DMS153 treated with DMSO at 0.1 percent for 48 hours (cell line): ENCODE measurements at regions not wholly inside any gene's neighbourhood (a gene's known extent, or its start where the extent isn't known, plus 50 kb on each side); places are given as distances from the start of the nearest gene placed in this dataset.
"Not testable (repeated sequence)": the region's sequence is repeated elsewhere in the genome, so short reads cannot be mapped to it uniquely, and the experiment has no call there.

Experiments
- DNase-seq: peaks from one replicate; lab custom pipeline; 2025; ENCODE audit not compliant: unreplicated experiment; lab: John Stamatoyannopoulos, UW

DNA sequence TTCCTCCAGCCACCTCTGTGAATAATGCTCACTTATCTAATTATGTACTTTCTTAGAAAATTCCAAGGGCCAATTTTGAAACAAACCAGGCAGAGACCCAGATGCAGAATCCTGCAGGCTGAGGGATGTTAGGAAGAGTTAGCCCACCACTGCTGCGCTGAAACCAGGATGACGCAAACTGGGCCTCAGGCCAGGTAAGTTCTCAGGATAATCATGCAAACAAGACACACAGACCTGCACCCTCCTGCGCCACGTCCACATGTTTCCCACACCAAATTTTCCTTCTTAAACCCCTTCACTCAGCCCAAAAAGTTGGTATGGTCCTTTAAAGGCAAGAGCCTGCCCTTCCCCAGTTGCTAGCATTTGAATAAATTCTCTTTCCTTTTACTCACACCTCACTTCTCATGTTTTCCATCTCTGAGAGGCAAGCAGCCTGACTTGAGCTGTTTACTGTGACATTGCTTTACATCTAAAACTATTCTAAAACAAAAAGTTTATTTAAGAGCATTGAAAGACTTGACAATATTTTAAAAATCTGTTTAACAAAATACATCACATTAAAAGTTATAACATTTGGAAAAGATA lies 887.1 kb downstream of the LRRIQ3 start:
- no peak for DNase-seq

DNA sequence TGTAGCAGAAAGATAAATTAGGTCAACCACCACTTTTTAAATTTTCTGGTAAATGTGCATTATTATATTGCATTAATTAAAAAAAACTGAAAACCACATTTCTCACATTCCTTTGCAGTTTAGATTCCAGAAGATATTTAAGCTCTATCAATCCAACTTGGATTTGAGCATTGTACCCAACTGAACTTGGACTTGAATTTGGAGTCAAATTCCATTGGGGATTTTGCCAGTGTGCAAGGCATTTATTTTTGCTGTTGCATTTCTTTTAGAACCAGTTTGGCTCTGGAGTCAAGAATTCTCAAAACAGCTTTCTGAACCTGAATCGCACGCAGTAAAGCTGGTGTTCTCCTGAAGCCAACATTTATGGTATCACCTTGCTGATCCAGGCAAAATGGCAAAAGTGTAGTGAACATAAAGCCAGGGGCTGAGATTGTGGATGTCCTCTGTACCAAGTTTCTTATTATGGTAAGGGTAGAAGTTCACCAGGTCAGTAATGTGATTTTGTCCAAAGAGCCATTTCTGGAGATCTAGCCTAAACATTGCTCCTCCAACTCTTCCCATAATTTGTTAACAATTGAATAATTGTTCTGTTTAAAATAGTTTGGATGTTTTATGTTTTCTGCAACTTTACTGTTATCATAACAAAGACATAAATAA lies 890.9 kb downstream of the LRRIQ3 start:
- DNase-seq, result no peak

DNA sequence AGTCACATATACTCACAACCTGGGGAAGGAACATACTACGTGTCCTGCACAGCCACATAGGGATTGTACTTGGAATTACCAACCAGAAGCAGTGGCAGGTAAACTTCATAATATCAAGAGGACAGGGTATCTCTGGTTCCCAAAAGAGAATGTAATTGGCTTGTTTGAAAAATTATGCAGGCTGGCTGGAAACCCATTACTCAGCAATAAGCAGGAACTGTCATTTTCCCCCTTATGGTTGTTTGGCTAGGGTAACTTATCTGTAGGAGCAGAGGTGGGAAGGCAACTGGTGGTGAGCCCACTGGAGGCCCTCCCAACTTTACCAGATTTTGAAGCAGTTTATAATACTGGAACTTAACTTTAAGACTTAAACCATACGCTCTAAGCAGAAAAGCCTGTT lies 924.1 kb downstream of the LRRIQ3 start:
- DNase-seq, result no peak

DNA sequence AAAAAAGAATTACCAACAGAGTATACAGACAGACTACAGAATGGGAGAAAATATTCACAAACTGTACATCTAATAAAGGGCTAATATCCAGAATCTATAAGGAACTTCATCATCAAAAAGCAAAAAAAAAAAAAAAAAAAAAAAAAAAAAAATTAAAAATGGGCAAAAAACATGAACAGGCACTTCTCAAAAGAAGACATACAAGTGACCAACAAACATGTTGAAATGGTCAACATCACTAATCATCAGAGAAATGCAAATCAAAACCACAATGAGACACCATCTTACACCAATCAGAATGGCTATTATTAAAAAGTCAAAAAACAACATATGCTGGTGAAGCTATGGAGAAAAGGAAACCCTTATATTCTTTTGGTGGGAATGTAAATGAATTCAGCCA lies 952.8 kb downstream of the LRRIQ3 start:
- DNase-seq, result not testable (repeated sequence)

- no peak for DNase-seq
Measured at GRCh38 chr1:73218995-73219546, 936.7 kb upstream of the NEGR1 start.

DNA sequence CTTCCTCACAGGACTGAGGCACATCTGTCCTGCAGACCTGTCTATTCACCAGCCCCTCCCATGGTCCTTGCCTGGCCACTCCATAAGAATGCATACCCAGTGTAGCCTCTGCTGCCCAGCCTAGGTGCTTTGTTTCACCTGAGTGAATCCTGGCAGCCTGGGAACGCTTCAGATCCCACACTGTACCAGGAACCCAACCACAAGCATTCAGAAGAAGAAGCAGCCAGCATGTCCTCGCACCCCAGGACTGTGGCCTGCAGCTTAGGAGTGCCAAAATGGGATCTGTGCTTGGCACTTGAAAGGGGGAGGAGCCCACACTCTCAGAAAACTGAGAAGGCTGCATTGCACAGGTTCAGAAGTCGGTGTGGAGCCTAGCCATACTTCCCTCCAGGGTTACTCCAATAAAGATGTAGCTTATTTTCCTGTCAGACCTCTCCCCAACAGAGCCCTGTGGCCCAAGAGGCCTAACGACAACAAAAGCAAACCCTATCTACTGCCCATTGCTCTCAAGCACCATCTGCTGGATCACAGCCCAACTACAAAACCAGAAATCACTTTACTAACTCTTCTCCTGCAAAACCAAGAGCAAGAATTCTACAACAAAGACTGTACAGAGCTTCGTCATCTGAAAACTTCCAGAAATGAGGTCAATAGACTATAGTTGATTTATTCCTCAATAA lies 923.1 kb upstream of the NEGR1 start:
- no peak for DNase-seq

DNA sequence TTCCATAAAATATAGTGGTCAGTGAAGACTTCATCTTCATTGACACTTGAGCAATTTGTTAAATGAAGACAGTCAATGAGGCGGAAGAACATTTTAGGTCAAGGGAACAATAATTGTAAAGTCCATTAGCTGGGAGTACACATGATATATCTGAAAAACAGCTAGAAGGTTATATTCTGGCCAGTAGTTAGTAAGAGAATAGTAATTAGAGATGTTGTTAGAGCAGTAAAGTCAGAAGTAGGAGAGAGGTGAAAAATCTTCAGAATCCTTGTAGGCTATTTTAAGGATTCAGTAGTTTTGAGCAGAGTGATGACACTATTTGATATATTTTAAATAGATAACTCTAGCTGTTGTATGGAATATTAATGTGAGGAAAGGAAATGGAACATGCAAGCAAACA lies 915.6 kb upstream of the NEGR1 start:
- no peak for DNase-seq

- no peak for DNase-seq
Measured at GRCh38 chr1:73194965-73195364, 912.6 kb upstream of the NEGR1 start.

DNA sequence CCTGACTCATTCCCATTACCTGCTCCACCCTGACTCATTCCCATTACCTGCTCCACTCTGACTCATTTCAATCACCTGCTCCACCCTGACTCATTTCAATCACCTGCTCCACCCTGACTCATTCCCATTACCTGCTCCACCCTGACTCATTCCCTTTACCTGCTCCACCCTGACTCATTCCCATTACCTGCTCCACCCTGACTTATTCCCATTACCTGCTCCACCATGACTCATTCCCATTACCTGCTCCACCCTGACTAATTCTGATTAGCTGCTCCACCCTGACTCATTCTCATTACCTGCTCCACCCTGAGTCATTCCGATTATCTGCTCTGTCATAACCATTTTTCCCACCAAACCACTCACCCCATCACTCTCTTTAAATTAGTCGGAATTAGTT lies 901.2 kb upstream of the NEGR1 start:
- not testable (repeated sequence) for DNase-seq

DNA sequence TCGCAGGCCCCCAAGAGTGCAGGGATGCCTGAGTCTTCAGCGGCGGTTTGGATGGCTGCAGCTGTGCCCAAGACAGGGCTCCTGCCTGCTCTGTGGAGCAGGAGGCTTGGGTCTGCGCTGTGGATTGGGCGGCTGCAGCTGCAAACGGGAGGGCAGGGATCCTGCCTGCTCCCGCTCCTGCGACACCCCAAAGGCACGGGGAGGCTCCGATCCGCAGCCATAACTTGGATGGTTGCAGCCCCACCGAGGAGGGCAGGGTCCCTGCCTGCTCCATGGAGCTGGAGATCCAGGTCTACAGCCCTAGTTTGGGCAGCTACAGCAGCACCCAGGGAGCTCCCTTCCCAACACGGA lies 898.8 kb upstream of the NEGR1 start:
- DNase-seq, result no peak

DNA sequence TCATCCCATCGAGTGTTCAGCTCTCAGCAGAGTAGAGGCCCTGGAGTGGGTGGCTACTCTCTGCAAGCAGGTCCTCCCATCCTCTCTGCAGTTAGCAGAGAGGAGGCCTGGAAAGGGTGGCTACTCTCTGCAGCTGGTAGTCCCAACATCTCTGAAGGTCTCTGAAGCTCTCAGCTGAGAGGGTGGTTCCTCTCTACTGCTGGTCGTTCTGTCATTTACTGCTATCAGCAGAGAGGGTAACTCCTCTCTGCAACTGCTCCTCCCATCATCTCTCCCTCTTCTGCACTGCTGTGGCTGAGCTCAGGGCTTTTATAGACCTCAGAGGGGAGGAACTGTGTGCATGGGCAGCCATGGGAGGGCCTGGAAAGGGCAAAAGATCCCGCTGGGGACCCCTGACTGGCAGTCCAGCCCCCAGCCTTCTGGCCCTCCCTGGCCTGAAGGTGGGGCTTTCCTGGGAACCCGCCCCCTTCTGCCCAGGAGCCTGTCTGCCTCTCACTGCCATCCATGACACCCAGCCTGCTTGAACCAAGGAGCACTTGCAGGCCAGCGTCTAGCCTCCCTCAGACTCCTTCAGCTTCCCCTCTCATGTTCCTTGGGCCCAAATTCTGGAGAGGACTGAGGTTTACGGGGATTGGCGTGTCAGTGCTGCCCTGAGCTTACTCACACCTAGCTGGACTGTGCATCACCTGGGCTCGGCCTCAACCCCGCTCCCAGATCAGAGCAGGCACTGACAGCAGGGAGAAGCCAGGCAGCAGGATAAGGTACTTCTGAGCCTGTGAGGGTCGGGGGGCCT lies 898.3 kb upstream of the NEGR1 start:
- no peak for DNase-seq

GRCh38 chr1:73176902-73177301 lies 894.6 kb upstream of the NEGR1 start:
- no peak for DNase-seq

DNA sequence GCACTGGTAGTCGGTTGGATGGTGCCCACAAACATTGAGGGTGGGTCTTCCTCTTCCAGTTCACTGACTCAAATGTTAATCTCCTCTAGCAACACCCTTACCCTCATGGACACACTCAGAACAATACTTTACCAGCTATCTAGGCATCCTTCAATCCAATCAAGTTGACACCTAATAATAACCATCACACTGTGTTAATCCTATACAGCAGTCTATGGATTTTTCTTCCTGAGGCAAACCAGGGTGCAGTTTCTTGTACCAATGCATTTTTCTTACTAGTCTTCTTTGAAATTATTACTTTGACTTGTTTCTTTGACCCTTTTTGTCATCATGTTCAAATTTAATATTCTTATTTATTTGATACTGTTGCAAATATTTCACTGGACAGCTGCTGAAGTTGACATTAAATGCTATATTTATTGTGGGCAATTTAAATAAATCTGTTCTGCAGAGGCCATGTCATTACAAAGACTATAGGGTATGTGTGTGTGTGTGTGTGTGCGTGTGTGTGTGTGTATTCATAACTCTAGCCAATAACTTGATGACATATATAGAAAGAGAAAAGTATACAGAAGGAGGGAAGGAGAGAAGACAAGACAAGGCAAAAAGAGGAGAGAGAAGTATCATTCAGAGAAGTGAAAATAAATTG lies 884.8 kb upstream of the NEGR1 start:
- DNase-seq, result no peak

- DNase-seq, result no peak
Measured at GRCh38 chr1:73162564-73162963, 880.2 kb upstream of the NEGR1 start.

- DNase-seq, result no peak
Measured at GRCh38 chr1:73161418-73161817, 879.1 kb upstream of the NEGR1 start.

GRCh38 chr1:73160759-73161158 lies 878.4 kb upstream of the NEGR1 start:
- DNase-seq, result no peak

GRCh38 chr1:73144311-73144710 lies 862.0 kb upstream of the NEGR1 start:
- no peak for DNase-seq

GRCh38 chr1:73136975-73137374 lies 854.6 kb upstream of the NEGR1 start:
- no peak for DNase-seq

DNA sequence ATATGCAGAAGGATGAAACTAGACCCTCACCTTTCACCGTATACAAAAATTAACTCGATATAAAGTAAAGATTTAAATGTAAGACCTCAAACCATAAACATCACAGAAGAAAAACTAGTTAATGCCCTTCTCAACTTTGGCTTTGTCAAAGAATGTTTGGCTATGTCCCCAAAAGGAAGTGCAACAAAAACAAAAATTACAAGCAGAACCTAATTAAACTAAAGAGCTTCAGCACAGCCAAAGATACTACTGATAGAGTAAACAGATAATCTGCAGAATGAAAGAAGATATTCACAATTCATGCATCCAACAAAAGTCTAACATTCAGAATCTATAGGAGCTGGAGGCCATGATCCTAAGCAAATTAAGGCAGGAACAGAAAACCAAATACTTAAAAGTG lies 824.6 kb upstream of the NEGR1 start:
- DNase-seq, result peak; percentile 31

DNA sequence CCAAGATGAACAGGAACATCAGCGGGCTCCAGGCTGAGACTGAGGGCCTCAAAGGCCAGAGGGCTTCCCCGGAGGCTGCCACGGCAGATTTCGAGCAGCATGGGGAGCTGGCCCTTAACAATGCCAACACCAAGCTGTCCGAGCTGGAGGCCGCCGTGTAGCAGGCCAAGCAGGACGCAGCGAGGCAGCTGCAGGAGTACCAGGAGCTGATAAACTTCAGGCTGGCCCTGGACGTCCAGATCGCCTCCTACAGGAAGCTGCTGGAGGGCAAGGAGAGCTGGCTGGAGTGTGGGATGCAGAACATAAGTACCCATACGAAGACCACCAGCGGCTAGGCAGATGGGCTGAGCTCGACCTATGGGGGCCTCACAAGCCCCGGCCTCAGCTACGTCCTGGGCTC lies 823.4 kb upstream of the NEGR1 start:
- no peak for DNase-seq

GRCh38 chr1:73104749-73105148 lies 822.4 kb upstream of the NEGR1 start:
- no peak for DNase-seq
